Endothelial cell of umbilical vein (primary cell): ENCODE measurements at regions not wholly inside any gene's neighbourhood (a gene's known extent, or its start where the extent isn't known, plus 50 kb on each side); places are given as distances from the start of the nearest gene placed in this dataset.
"Not testable (repeated sequence)": the region's sequence is repeated elsewhere in the genome, so short reads cannot be mapped to it uniquely, and the experiment has no call there.

Experiments used
- BruUV-seq: library from RNA; stranded (reverse); fragments of 400-500 nt; replicated peaks from 2 replicates; lab custom pipeline; 2021; lab: Mats Ljungman, UMichigan
- CTCF ChIA-PET: fragments of 300-600, 350-600 bp; sonication (Branson Sonifier 250); formaldehyde crosslinking; loops from one replicate; lab custom pipeline; 2021; ENCODE audit warnings: antibody characterized with exemption, inconsistent platforms; lab: Charles Lee
- POLR2A ChIA-PET: fragments of 300-600, 350-600 bp; sonication (Branson Sonifier 250); formaldehyde crosslinking; loops from one replicate; lab custom pipeline; 2021; ENCODE audit warnings: antibody characterized with exemption, inconsistent platforms; lab: Charles Lee
- DNase-seq: peaks from one replicate; pipeline ENCODE4 v3.0.0-alpha.2; 2011; ENCODE audit warnings: low read depth, low spot score
- FAIRE-seq: peaks from 2 replicates; lab custom pipeline; 2011; peaks lifted over from hg19 to GRCh38; lab: Jason Lieb, UNC
- H2AFZ ChIP-seq: 2 replicates; pipeline ENCODE4 v1.6.0; 2012; ENCODE audit warnings: low read depth, low read length, control low read depth, inconsistent platforms
- H3K27ac ChIP-seq: 2 replicates; pipeline ENCODE4 v1.5.1; 2011; ENCODE audit warnings: low read depth, mild to moderate bottlenecking, control low read depth, low read length, moderate library complexity; ENCODE audit not compliant: insufficient read depth
- H3K27me3 ChIP-seq, 2 experiments: 2 replicates each; pipeline versions ENCODE4 v1.6.0 to v1.6.1; 2011; ENCODE audit warnings: low read length in 2 of 2, mixed read lengths in 1 of 2; ENCODE audit not compliant: control insufficient read depth in 2 of 2, insufficient read depth in 2 of 2
- H3K36me3 ChIP-seq, 2 experiments: 2 replicates in 1 of 2; 3 replicates in 1 of 2; pipeline ENCODE4 v1.5.1; 2011; ENCODE audit warnings: low read length in 2 of 2, mild to moderate bottlenecking in 1 of 2, moderate library complexity in 1 of 2; ENCODE audit not compliant: control insufficient read depth in 2 of 2, insufficient read depth in 2 of 2; ENCODE audit errors: extremely low read depth in 1 of 2
- H3K4me1 ChIP-seq: 3 replicates; pipeline ENCODE4 v1.5.1; 2011; ENCODE audit warnings: mild to moderate bottlenecking, low read length; ENCODE audit not compliant: control insufficient read depth, insufficient read depth; ENCODE audit errors: extremely low read depth
- H3K4me2 ChIP-seq: 2 replicates; pipeline ENCODE4 v1.6.1; 2011; ENCODE audit warnings: low read length, control low read depth, mixed read lengths; ENCODE audit not compliant: insufficient read depth
- H3K4me3 ChIP-seq, 3 experiments: fragments of 200-600 bp in 1 of 3; sonication (generic), shearing (Covaris generic) in 1 of 3; replicated peaks in 1 of 3; 2 replicates each; pipeline ENCODE4 v1.5.1; 2011 to 2016; ENCODE audit warnings: control low read depth in 3 of 3, low read length in 3 of 3, mild to moderate bottlenecking in 2 of 3, inconsistent platforms in 1 of 3, low read depth in 1 of 3, moderate library complexity in 1 of 3; ENCODE audit not compliant: insufficient read depth in 1 of 3
- H3K79me2 ChIP-seq: 2 replicates; pipeline ENCODE4 v1.6.0; 2012; ENCODE audit warnings: low read length, inconsistent platforms; ENCODE audit not compliant: control insufficient read depth, insufficient read depth
- H3K9ac ChIP-seq: replicated peaks from 2 replicates; pipeline ENCODE3; 2011; ENCODE audit warnings: low read length, control low read depth; ENCODE audit not compliant: insufficient read depth; ENCODE audit errors: extremely low read depth
- H3K9me1 ChIP-seq: replicated peaks from 3 replicates; pipeline ENCODE4 v1.6.0; 2011; ENCODE audit warnings: mild to moderate bottlenecking, low read length; ENCODE audit not compliant: control insufficient read depth, insufficient read depth; ENCODE audit errors: extremely low read depth
- H3K9me3 ChIP-seq: replicated peaks from 2 replicates; pipeline ENCODE4 v1.5.1; 2012; ENCODE audit warnings: low read length, inconsistent platforms; ENCODE audit not compliant: control insufficient read depth, insufficient read depth
- H4K20me1 ChIP-seq: replicated peaks from 2 replicates; pipeline ENCODE3; 2011; ENCODE audit warnings: mild to moderate bottlenecking, low read length; ENCODE audit not compliant: control insufficient read depth, insufficient read depth; ENCODE audit errors: extremely low read depth
- CTCF ChIP-seq, 2 donors: IDR thresholded peaks; 1 replicate in 1 of 2; 2 replicates in 1 of 2; pipeline ENCODE4 v1.5.1; 2011; ENCODE audit warnings: low read length in 2 of 2, mild to moderate bottlenecking in 2 of 2, moderate library complexity in 2 of 2, control low read depth in 1 of 2, inconsistent platforms in 1 of 2, low read depth in 1 of 2; ENCODE audit not compliant: insufficient read depth in 1 of 2; ENCODE audit errors: extremely low read depth in 1 of 2
- EZH2 ChIP-seq: IDR thresholded peaks from 2 replicates; pipeline ENCODE4 v1.6.1; 2012; ENCODE audit warnings: borderline replicate concordance, low read depth, mild to moderate bottlenecking, moderate library complexity, low read length, inconsistent platforms; ENCODE audit not compliant: severe bottlenecking
- FOS ChIP-seq: IDR thresholded peaks from 2 replicates; pipeline ENCODE4 v1.6.1; 2011; ENCODE audit warnings: mild to moderate bottlenecking, low read length, moderate library complexity, borderline replicate concordance; ENCODE audit not compliant: insufficient read depth
- GATA2 ChIP-seq: IDR thresholded peaks from 2 replicates; pipeline ENCODE4 v1.7.0; 2011; ENCODE audit warnings: low read depth, mild to moderate bottlenecking, moderate library complexity, mixed read lengths, low read length; ENCODE audit not compliant: insufficient read length, insufficient read depth
- JUN ChIP-seq: IDR thresholded peaks from 2 replicates; pipeline ENCODE4 v1.6.1; 2011; ENCODE audit warnings: borderline replicate concordance, low read depth; ENCODE audit not compliant: insufficient read length, insufficient read depth
- MYC ChIP-seq: IDR thresholded peaks from one replicate; pipeline ENCODE4 v1.6.1; 2011; ENCODE audit warnings: mild to moderate bottlenecking, low read depth, low read length
- POLR2A ChIP-seq: IDR thresholded peaks from 2 replicates; pipeline ENCODE4 v1.6.1; 2012; ENCODE audit warnings: low read depth, mild to moderate bottlenecking, control low read depth, low read length
- POLR2AphosphoS5 ChIP-seq: IDR thresholded peaks from 2 replicates; pipeline ENCODE4 v1.6.1; 2012; ENCODE audit warnings: low read depth, mild to moderate bottlenecking, control low read depth, low read length, moderate library complexity; ENCODE audit not compliant: insufficient read depth
- dilution Hi-C: fragments of 300-500 bp; cut with MboI; formaldehyde crosslinking; loops from one replicate; pipeline ENCODE4 v1.15.0; 2019; ENCODE audit warnings: low sequenced_read_pairs; ENCODE audit not compliant: extremely low pct_ligation_motif_present
- intact Hi-C: fragments of 100-400 bp; cut with micrococcal nuclease; formaldehyde crosslinking; loops from one replicate; pipeline ENCODE4 v1.10.0; 2022
- TF ChIP-seq, protein P1 (sequence below): IDR thresholded peaks from 2 replicates; pipeline ENCODE4 v1.6.1; 2011; ENCODE audit not compliant: insufficient read depth, insufficient read length

DNA sequence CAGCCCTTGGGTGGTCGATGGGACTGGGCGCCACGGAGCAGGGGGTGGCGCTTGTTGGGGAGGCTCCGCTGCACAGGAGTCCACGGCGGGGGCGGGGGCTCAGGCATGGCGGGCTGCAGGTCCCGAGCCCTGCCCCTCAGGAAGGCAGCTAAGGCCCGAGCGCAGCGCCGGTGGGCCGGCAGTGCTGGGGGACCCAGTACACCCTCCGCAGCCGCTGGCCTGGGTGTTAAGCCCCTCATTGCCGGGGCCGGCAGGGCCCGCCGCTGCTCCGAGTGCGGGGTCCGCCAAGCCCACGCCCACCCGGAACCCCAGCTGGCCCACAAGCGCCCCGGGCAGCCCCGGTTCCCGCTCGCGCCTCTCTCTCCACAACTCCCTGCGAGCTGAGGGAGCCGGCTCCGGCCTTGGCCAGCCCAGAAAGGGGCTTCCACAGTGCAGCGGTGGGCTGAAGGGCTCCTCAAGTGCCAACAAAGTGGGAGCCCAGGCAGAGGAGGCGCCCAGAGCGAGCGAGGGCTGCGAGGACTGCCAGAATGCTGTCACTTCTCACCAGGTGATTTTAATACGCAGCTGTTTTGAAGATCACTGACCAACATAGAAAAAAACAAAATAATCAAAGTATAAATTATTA, 66.1 kb upstream of the NDST4 start:
- POLR2A ChIA-PET, H3K4me1 ChIP-seq, H3K9ac ChIP-seq, CTCF ChIA-PET, H4K20me1 ChIP-seq, H3K27me3 ChIP-seq, H3K4me2 ChIP-seq, H2AFZ ChIP-seq, H3K36me3 ChIP-seq, dilution Hi-C loops, H3K27ac ChIP-seq, H3K4me3 ChIP-seq, FAIRE-seq, H3K9me1 ChIP-seq, BruUV-seq, DNase-seq, H3K79me2 ChIP-seq, H3K9me3 ChIP-seq, intact Hi-C loops: not testable (repeated sequence)

GRCh38 chr4:115178687-115179086, 65.3 kb upstream of the NDST4 start:
- POLR2A ChIA-PET, intact Hi-C loops, H3K9me3 ChIP-seq, H3K27me3 ChIP-seq, H3K36me3 ChIP-seq, H3K79me2 ChIP-seq, DNase-seq, CTCF ChIA-PET, H3K27ac ChIP-seq, H3K4me3 ChIP-seq, H3K4me2 ChIP-seq, H3K9ac ChIP-seq, H3K9me1 ChIP-seq, H3K4me1 ChIP-seq, BruUV-seq, H4K20me1 ChIP-seq, H2AFZ ChIP-seq, dilution Hi-C loops, FAIRE-seq: not testable (repeated sequence)

DNA sequence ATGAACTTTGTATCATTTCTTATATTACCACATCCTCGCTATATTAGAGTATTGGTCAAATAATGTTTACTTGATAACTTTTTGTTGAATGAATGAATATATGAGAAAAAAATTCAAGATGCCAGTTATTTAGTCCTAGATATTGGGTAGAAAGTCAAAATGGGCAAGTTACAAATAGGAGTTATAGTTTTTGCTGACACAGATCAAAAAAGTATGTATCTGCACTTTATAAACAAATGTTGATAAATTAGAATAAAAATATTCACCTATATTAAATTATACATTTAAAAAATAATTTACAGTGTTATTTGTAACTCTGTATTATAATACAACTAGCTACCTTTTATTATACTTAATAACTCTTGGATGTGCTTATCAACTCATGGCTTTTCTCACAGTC, 57.8 kb upstream of the NDST4 start:
- intact Hi-C loops: no loop called here
- Histone ChIP-seq H2AFZ (no peak overlapping the region), H3K9ac (no peak overlapping the region), H3K9me3 (no peaks in the 10 kb centered on the region), H3K4me1 (no peaks in the 10 kb centered on the region), H3K79me2 (no peaks in the 10 kb centered on the region), H3K9me1 (no peaks in the 10 kb centered on the region), H3K36me3 (no peaks in the 10 kb centered on the region), H3K4me2 (no peak overlapping the region), H3K27ac (no peak overlapping the region), H3K4me3 (no peak overlapping the region), H3K27me3 (no peaks in the 10 kb centered on the region), H4K20me1 (no peaks in the 10 kb centered on the region)
- FAIRE-seq (no peak), DNase-seq (no peak)
- dilution Hi-C loops: no loop called here
- no TSS peak for BruUV-seq
- TF ChIP-seq JUN: no peak
- TF ChIP-seq, protein P1, sequence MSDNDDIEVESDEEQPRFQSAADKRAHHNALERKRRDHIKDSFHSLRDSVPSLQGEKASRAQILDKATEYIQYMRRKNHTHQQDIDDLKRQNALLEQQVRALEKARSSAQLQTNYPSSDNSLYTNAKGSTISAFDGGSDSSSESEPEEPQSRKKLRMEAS: no peak
- no peak for TF ChIP-seq CTCF (IDR thresholded peaks at IDR 0.05; ENCODE audit: extremely low read depth in 1 of 2, insufficient read depth in 1 of 2, low read depth in 1 of 2, low read length in 2 of 2)
- no peak for TF ChIP-seq MYC
- no peak for TF ChIP-seq GATA2
- TF ChIP-seq EZH2: no peak
- no peak for TF ChIP-seq POLR2AphosphoS5
- no peak for TF ChIP-seq FOS
- TF ChIP-seq POLR2A: no peak
- ChIA-PET CTCF (no interaction called here), POLR2A (no interaction called here)
